ENCODE measurements at regions not wholly inside any gene's neighbourhood (a gene's known extent, or its start where the extent isn't known, plus 50 kb on each side); places are given as distances from the start of the nearest gene placed in this dataset.

DNA sequence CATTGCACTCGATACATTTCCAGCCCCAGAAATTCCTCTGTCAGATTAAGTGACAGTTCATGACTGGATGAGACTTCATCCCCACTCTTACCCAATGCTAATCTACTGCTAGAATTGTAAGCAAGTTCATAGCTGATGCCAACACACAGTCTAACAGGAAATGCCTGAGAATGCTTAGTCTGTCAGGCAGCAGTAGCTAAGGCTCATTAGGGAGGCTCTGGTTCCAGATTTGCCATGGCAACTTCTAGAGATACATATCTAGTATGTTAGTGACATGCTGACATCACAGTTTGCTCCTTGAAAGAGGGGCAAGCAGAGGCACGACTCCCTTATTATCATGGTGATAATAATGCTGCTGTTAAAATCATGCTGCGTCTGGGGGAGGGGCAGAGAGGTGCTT, 198.4 kb downstream of the RBM43 start:
- Mint-ChIP-seq H3K36me3 (ENCODE audit: unreplicated experiment) (peaks cover 6% of the 10 kb centered on the region), H3K27ac (ENCODE audit: unreplicated experiment) (no peak overlapping the region), H3K27me3 (ENCODE audit: unreplicated experiment) (no peaks in the 10 kb centered on the region), H3K9me3 (ENCODE audit: unreplicated experiment) (no peaks in the 10 kb centered on the region), H3K4me3 (ENCODE audit: unreplicated experiment) (no peak overlapping the region), H3K4me1 (ENCODE audit: low read depth, unreplicated experiment) (peaks cover 10% of the 10 kb centered on the region)
- no peak for TF ChIP-seq CTCF (IDR thresholded peaks at IDR 0.05; ENCODE audit: partially characterized antibody, unreplicated experiment)
- DNase-seq, result no peak

- TF ChIP-seq CTCF (IDR thresholded peaks at IDR 0.05; ENCODE audit: partially characterized antibody, unreplicated experiment), result no peak
- no peak overlapping the region for H3K27ac Mint-ChIP-seq (ENCODE audit: unreplicated experiment)
- no peak for DNase-seq
- peaks cover 6% of the 10 kb centered on the region for H3K36me3 Mint-ChIP-seq (ENCODE audit: unreplicated experiment)
- no peak overlapping the region for H3K4me3 Mint-ChIP-seq (ENCODE audit: unreplicated experiment)
- H3K4me1 Mint-ChIP-seq (ENCODE audit: low read depth, unreplicated experiment), result peaks cover 13% of the 10 kb centered on the region
- H3K9me3 Mint-ChIP-seq (ENCODE audit: unreplicated experiment), result no peaks in the 10 kb centered on the region
- no peaks in the 10 kb centered on the region for H3K27me3 Mint-ChIP-seq (ENCODE audit: unreplicated experiment)
These were observed 201.4 kb downstream of the RBM43 start for GRCh38 chr2:151060287-151060686.

DNA sequence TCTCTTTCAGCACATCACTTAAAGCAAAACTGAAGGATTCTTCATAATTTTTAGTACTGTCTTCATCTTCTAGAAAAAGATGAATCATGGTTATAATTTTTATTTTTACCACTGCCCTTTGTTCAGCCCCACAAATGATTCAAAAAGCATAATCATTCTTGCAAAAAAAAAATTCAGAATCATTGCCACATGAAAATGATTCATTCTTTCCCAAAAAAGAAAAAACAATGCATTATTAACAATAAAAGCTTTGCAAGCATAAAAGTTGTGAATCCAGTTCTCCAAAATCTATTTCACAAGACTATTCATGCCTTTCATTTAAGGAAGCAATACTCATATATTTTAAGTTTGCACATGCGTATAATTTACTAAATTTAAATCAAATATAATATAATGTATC, 204.8 kb downstream of the RBM43 start:
- TF ChIP-seq CTCF (IDR thresholded peaks at IDR 0.05; ENCODE audit: partially characterized antibody, unreplicated experiment), result no peak
- no peaks in the 10 kb centered on the region for H3K36me3 Mint-ChIP-seq (ENCODE audit: unreplicated experiment)
- H3K9me3 Mint-ChIP-seq (ENCODE audit: unreplicated experiment), result no peaks in the 10 kb centered on the region
- H3K4me3 Mint-ChIP-seq (ENCODE audit: unreplicated experiment), result no peak overlapping the region
- H3K27me3 Mint-ChIP-seq (ENCODE audit: unreplicated experiment), result no peaks in the 10 kb centered on the region
- no peak for DNase-seq
- H3K27ac Mint-ChIP-seq (ENCODE audit: unreplicated experiment), result no peak overlapping the region
- H3K4me1 Mint-ChIP-seq (ENCODE audit: low read depth, unreplicated experiment), result peaks cover 10% of the 10 kb centered on the region

DNA sequence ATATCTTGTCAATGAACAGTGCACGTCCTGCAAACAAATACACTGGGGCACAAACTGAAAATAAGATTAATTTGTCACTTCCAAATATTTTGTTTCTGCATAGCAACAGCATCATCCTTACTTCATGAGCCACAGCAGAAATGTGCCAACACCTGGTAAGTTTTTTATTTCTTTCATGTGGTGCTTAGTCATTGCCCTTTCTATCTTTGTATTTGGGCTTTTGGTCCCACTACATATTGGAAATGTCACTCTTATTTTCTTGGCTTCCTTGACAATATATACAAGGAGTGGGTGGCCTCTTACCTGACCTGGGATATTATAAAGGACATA, 208.0 kb downstream of the RBM43 start:
- Mint-ChIP-seq H3K9me3 (ENCODE audit: unreplicated experiment) (no peaks in the 10 kb centered on the region), H3K36me3 (ENCODE audit: unreplicated experiment) (no peaks in the 10 kb centered on the region), H3K27ac (ENCODE audit: unreplicated experiment) (no peak overlapping the region), H3K4me1 (ENCODE audit: low read depth, unreplicated experiment) (peaks cover 7% of the 10 kb centered on the region), H3K4me3 (ENCODE audit: unreplicated experiment) (no peak overlapping the region), H3K27me3 (ENCODE audit: unreplicated experiment) (peaks cover 2% of the 10 kb centered on the region)
- no peak for TF ChIP-seq CTCF (IDR thresholded peaks at IDR 0.05; ENCODE audit: partially characterized antibody, unreplicated experiment)
- DNase-seq, result no peak

- no peak overlapping the region for H3K27ac Mint-ChIP-seq (ENCODE audit: unreplicated experiment)
- no peaks in the 10 kb centered on the region for H3K36me3 Mint-ChIP-seq (ENCODE audit: unreplicated experiment)
- no peak for TF ChIP-seq CTCF (IDR thresholded peaks at IDR 0.05; ENCODE audit: partially characterized antibody, unreplicated experiment)
- H3K9me3 Mint-ChIP-seq (ENCODE audit: unreplicated experiment), result no peaks in the 10 kb centered on the region
- H3K4me1 Mint-ChIP-seq (ENCODE audit: low read depth, unreplicated experiment), result peaks cover 7% of the 10 kb centered on the region
- H3K27me3 Mint-ChIP-seq (ENCODE audit: unreplicated experiment), result peaks cover 2% of the 10 kb centered on the region
- no peak for DNase-seq
- no peak overlapping the region for H3K4me3 Mint-ChIP-seq (ENCODE audit: unreplicated experiment)
These were observed 208.6 kb downstream of the RBM43 start for GRCh38 chr2:151052850-151053660.

Measured in glutamatergic neuron (in vitro differentiated cells).